ENCODE measurements at regions not wholly inside any gene's neighbourhood (a gene's known extent, or its start where the extent isn't known, plus 50 kb on each side); places are given as distances from the start of the nearest gene placed in this dataset.

DNA sequence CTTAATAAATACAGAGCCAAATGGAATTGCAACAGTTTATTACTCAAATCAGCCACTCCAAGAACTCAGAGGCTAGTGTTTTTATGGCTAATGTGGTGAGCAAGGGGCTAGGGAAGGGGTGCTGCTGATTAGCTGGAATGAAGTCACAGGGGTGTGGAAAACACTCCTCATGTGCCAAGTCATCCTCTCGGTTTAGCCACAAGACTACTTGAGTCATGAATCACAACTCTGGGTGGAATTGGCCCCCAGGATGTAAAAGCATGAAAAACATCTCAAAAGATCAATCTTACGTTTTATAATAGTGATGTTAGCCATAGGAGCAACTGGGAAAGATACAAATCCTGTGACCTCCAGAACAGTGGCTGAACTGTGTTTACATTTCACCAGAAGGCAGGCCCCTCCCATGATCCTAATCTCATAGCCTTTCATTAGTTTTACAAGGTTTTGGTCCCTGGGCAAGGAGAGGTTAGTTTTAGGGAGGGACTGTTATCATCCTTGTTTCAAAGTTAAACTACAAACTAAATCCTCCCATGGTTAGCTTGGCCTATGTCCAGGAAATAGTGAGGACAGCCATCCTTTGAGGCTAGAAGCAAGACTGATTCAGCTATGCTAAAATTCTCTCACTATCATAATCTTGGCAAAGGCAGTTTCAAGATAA, 2020.1 kb upstream of the PCDH20 start:
- no peak for DNase-seq

DNA sequence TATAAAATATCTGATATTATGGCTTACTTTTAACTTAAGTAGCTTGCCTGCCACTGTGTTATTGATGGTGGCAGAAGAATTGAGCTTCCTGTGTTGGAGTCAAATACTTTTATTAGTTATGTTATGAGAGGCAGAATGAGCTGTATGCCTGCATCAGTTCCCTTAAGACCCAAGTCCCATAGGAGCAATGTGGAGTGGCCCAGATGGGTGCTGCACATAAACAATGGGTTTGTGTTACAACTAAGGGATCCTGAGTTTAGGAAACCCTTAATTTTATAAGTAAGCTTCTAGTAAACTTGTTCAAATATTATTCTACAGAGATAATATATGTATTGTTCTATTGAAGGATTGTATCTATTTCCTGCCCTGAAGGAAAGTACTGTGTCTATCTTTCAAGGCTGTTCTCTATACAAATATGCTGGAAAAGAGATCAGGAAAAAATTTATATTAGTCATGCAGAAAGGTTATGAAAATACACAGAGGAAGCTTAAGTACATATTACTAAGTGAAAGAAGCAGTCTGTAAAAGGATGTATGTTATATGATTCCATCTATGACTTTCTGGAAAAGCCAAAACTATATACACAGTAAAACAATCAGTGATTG, 2018.0 kb upstream of the PCDH20 start:
- no peak for DNase-seq

DNA sequence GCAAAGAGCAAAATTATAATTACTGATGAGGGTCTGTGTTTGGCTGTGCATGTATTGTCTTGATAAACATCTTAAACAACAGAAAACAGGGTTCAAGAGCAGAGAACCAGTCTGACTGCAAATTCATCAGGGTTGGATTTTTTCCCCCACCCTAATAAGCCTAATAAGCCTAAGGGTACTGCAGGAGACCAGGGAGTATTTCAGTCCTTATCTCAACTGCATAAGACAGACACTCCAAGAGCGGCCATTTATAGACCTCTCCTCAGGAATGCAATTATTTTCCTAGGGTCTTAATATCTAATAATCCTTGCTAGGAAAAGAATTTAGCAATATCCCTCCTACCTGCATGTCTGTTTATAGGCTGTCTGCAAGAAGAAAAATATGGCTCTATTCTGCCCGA, 2011.5 kb upstream of the PCDH20 start:
- DNase-seq, result no peak

DNA sequence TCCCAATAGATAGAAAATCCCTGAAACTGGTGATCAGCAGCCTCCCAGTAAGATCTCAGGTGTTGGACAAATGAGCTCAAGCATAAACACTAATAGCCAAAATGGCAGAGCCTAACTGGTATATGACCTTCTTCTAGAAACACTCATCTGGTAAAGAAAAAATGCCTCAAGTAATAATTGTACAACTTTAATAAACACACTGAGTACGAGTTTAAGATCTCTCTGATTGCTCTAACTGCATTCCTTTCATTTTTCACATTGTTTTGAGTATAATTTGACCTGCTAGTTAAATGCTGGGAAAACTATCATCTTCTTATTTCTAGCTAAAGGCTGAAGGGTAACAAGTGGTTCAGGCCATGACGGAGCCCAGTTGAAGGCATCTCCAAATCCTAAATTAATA, 2009.5 kb upstream of the PCDH20 start:
- no peak for DNase-seq

DNA sequence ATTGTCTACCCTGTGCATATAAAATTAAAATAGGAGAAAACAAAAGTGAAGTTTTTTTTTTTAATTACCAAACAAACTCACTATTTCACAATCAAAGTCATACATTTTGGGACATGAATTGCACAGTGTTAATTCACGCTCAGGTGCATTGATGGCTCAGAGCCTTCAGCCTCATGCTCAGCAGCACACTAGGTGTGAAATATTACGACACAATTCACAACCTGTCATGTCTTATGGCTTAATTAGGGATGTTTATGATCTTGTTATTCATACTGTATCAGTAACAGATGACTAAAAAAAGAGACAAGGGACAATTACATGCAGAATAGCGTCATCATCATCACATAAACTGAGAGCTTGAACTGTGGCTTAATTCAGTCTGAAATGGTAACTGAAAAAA, 2005.5 kb upstream of the PCDH20 start:
- DNase-seq, result no peak

DNA sequence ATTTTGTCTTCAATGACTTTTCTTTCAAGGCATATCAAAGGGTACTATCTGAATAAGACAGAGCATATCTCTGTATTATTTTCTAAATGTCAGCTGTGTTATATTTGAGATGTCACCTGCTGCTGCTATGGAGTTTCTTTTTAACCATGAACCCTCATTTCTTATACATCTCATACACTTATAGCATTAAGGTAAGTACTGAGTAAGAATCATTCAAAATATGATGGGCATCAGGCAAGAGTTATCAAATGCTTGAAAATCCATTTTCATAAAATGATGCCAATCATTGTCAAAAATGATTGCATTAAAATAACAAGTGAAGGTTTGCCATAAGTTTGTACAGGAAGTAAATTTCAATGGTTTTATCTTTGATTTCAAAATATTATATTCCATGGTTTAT, 2005.0 kb upstream of the PCDH20 start:
- DNase-seq, result no peak

DNA sequence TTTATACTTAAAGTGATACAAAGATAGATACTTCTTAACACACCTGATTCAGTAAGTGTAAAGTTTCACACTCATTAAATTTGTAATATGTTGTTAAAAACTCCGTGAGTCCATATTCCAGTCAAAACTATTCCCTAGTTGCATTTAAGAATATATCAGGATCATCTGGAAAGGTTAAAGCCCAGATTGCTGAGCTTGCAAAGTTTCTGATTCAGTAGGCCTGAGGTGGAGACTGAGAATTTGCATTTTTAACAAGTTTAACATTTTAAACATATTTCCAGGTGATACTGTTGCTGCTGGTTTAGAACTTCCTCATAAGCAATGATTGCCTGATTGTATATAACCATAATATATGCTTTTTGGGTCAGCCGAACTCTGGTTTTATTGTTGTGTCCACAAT, 1998.6 kb upstream of the PCDH20 start:
- DNase-seq, result no peak

DNA sequence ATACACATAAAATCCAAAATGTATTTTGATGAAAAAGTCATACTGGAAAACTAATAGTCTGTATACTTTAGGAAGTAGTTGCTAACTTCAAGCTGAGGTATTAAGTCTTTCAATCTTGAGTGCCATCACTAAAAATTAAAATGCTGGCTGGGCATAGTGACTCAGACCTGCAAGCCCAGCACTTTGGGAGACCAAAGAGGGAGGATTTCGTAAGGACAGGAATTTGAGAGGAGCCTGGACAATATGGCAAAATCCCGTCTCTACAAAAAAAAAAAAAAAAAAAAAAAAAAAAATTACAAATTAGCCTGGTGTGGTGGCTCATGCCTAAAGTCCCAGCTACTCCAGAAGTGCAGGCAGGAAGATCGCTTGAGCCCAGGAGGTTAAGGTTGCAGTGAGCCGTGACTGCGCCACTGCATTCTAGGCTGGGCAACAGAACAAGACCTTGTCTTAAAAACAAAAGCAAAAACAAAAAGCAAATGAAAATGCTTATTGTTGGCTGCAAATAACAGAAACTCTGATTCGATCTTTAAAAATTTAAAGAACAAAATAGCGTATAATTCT, 1994.2 kb upstream of the PCDH20 start:
- DNase-seq, result no peak

DNA sequence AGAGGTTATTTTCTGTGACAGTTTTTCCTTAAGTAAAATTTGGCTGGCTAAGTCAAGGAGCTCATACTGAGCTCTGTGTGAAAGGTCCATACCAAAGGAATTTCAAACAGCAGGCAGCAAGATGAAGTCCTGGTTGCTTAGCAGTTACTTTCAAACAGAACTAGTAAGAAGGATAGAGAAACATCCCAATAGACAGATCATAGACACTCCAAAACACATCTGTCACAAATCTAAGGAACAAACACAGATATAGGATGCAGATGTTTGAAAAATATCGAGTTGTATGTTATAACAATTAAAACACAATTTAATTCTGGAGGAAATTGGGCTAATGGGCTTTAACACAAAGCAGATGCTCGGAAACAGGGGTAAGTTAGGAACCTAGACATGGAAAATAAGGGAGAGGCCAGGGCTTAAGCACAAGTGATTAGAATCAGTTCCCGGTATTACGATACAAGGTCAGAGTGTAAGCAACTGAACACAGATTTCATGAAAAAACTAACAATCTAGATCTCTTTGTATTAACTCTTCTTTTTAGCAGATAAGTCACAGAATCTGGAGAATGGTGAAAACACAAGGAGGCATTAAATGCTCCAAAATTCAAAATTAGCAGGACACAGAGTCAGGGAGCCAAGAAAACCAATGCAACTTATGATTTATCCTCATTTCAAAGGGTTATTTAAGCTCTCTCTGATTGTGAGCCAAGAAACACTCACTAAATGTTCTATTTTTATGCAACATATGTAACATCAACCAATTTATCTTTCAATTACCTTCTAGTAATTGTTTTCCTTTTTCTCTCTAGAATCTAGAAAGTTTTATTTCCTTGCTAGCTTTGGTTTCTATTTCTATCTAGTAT, 1992.9 kb upstream of the PCDH20 start:
- DNase-seq, result no peak

DNA sequence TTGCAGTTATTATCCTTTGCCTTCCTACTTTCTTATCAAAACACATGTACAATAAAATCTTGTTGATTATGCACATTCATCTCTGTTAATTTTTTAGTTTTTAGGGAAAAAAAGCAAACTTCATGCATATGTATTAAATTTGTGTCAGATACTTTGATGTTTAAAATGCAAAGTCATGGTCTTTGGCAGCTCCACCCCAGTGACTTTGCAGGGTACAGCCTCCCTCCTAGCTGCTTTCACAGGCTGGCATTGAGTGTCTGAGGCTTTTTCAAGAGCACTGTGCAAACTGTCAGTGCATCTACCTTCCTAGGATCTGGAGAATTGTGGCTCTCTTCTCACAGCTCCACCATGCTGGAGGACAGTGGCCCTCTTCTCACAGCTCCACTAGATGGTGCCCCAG, 1988.1 kb upstream of the PCDH20 start:
- DNase-seq, result no peak

DNA sequence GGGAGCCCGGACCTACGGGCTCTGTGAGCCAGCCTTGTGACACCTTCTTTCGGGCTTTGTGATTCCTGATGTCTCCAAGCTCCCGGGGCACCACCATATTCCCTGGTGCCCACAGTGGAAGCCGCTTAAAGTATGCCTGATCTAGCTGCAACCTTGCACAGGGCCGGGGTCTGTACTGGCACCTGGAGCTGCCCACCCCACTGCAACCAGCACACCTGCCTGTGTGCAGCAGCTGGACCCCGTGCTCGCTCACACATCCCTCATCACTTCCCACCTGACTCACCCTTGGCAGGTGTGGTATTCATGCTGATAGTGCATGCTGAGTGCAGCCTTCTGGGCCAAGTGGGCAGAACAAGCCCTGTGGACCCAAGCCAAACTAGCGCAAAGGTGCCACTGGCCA, 1981.1 kb upstream of the PCDH20 start:
- no peak for DNase-seq

DNA sequence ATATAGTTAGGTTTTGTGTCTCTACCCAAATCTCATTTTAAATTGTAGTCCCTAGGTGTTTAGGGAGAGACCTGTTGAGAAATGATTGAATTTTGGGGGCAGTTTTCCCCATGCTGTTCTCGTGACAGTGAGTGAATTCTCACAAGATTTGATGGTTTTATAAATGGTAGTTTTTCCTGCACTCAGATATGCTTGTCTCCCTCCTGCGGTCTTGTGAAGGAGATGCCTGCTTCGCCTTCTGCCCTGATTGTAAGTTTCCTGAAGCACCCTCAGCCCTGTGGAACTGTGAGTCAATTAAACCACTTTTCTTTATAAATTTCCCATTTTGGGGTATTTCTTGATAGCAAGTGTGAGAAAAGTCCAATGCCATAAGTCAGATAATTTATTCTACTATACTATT, 1977.5 kb upstream of the PCDH20 start:
- DNase-seq, result no peak

DNA sequence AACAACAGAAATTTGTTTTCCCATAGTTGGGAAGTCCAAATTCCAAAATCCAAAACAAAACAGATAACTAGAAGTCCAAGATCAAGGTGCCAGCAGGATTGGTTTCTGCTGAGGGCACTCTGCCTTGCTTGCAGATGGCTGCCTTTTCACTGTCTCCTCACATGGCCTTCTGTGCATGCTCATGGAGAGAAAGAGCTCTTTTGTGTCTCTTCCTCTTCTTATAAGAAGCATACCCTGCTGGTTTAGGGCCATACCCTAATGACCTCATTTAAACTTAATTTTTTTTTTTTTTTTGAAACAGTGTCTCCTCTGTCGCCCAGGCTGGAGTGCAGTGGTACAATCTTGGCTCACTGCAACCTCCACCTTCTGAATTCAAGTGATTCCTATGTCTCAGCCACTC, 1974.1 kb upstream of the PCDH20 start:
- no peak for DNase-seq

DNA sequence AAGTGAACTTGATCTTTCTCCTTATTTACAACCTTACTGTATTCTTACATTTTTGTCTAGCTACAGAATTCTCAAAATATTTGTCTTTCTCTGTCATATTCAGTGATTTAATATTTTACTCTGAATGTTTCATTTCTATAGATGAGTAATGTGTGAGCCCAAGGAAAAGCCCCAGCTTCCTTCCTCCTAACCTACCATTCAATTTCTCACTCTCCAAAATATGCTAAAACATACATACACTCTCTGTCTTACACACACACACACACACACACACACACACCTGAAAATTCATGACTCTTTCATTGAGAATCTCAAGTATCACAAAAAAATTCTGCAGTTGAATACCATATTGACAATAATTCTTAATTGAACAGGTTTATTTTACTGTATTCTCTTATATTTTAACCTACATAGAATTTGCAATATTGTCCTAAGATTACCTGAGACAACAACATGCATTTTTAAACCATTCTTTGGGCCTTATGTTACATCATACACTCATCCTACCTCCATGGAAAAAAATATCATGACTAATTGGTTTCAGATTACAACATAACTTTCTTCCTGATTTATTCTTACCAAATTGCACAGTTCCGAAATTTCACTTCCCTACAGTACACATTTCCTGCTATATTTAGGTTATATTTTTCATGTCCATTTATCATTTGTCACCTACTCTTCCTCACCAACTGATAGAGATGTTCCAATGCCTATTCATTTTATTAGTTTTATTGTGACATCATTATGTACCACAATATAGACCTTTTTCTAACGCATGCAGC, 1965.6 kb upstream of the PCDH20 start:
- DNase-seq, result no peak

DNA sequence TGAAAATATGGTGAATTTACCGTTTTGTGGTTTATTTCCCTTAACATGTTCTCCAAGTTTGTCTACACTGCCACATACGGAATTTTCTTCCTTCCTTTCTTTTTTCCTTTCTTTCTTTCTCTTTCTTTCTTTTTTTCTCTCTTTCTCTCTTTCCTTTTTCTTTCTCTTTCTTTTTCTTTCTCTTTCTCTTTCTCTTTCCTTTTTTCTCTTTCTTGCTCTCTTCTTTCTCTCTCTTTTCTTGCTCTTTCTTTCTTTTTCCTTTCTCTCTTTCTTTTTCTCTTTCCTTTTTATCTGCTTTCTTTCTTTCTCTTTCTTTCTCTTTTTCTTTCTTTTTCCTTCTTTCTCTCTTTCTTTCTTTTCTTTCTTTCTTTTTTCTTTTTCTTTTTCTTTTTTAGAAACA, 1962.3 kb upstream of the PCDH20 start:
- no peak for DNase-seq

DNA sequence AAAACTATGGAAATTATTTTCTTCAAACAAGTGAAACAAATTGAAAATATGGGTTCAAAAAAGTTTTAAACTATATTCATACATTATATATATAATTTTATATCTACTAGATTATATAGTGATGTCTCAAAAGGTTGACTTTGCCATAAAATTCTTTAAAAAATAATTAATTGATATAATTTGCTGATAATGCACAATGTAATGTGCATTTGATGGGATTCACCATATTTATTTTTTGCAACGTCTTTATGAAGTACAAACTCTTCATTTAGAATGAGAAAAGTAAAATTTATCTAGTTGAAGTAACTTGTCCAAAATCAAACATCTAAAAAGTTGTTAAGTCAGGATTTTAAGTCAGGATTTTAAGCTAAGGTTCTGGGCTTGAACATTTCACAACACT, 1954.5 kb upstream of the PCDH20 start:
- no peak for DNase-seq

DNA sequence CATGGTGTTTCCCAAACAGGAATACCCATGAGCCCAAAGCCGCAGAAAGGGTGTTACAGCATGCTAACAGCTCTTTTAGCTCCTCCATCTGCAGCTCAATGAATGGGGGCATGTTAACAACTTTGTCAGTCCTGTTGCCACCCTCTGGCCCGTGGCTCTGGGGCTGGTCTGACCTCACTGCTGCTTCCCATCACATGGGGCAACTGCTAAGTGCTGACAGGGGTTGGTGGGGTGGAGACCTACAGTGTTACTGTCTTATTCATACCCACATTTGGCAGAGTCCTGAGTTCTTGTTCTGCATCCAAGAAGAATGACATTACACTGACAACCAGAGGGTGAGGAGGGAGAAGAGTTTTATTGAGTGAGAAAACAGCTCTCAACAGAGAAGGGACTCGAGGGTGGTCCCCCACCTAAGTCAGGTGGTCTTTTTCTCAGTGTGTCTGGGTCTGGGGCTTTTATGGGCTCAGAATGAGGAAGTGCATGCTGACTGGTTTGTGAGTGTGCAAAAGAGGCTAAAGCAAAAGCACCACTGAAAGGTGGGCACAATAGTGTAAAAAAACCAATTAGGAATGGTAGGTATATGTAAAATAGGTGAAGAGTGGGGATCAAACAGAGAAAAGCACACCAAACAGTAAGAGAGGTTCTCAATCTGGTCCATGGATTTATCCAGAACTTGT, 1952.0 kb upstream of the PCDH20 start:
- no peak for DNase-seq

DNA sequence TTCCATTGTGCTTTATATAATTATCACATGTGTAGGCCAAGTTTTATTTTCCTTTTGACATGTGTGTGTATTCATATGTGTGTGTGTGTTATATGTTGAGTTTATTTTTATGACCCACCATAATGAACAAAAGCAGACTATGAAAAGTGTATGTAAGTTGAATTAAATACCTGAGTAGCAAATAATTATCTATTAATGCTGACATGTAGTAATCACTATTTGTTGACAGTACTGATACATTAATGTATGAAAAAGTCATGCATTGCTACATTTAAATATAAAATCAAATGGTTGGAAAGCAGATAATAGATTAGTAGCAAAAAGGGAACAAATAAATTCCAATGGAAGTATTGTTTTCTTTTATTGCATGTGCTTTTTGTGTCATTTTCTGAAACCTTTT, 1948.5 kb upstream of the PCDH20 start:
- DNase-seq, result no peak

DNA sequence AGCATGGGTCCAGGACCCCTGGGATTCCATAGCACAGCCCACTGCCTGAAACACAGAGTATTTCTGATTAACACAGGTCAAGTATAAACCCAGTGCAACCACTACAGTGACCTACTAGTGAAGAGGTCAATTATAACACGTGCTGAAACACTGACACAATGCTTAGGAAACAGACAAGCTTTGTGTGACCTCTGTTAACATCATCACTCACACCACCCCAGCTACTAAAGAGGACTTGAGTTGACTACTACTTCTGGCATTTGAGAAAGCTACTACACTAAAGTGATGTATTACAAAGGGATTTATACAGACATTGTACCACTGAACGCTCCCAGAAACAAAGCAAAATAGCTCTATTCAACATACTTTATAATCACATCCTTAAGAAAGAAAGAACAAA, 1935.9 kb upstream of the PCDH20 start:
- no peak for DNase-seq

DNA sequence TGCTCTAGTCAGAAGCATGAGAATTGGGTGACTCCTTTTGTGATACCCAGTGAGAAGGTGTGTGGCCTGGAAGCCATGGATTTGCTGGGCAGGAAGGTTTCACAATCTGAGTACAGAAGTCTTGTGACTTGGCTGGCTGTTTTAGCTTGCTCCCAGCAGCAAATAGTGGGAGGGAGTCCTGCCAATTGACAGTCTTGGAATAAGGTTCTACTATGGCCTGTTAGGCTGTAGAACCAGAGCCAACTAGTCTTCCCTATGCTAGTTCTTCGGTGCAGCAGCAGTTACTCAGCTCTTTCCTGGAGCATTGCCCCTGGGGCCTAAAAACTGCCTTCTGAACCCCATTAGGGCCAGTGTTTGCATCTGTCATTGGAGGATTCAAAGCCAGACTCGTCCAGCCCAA, 1935.4 kb upstream of the PCDH20 start:
- DNase-seq, result no peak

DNA sequence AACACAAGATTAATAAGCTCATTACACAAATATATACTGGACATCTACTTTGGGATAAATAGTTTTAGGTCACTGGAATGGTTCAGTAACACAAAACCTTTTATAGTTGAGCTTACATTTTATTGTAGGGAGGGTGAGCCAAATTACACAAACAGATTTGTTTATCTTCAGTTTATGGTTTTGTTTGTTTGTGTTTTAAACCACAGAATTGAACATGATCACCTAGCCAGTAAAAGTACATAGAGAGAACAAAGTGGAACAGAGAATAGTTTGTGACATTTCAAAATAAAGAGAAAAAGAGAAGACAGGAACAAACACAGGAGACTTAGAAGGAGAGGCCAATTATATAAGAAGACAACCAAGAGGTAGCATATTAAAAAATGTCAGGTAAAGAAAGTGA, 1930.2 kb upstream of the PCDH20 start:
- DNase-seq, result no peak

DNA sequence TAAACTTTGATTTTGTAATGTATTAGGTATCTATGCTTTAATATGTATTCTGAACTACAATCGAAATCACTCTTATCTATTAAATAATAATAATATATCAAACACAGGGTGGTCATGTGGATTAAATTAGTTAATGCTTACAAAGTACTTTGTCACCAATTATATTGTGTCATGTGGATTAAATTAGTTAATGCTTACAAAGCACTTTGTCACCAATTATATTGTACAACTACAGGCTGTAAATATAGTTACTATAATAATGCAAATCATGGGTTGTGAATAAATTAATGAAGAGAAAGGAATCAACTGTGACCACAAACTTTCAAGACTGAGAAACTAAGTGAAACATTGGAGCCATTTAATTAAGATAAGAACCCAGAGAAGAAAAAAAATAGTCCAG, 1929.1 kb upstream of the PCDH20 start:
- no peak for DNase-seq

DNA sequence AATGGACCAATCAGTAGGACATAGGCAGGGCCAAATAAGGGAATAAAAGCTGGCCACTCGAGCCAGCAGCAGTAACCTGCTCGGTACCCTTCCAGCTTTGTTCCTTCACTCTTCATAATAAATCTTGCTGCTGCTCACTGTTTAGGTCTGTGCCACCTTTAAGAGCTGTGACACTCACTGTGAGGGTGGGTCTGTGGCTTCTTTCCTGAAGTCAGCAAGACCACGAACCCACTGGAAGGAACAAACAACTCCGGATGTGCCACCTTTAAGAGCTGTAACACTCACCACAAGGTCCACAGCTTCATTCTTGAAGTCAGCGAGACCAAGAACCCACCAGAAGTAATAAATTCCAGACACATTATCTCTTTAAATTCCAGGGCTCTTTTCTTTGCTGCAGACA, 1922.3 kb upstream of the PCDH20 start:
- no peak for DNase-seq
